ENCODE measurements at regions not wholly inside any gene's neighbourhood (a gene's known extent, or its start where the extent isn't known, plus 50 kb on each side); places are given as distances from the start of the nearest gene placed in this dataset.

- DNase-seq, result no peak
Measured at GRCh38 chr5:74372502-74373064, 267.9 kb downstream of the ENC1 start.

GRCh38 chr5:74372051-74372450 lies 268.5 kb downstream of the ENC1 start:
- DNase-seq, result no peak

- DNase-seq, result no peak
Measured at GRCh38 chr5:74371621-74372020, 268.9 kb downstream of the ENC1 start.

GRCh38 chr5:74370168-74370567 lies 270.4 kb downstream of the ENC1 start:
- no peak for DNase-seq

GRCh38 chr5:74369173-74369572 lies 271.4 kb downstream of the ENC1 start:
- DNase-seq, result no peak

GRCh38 chr5:74367934-74368333 lies 272.6 kb downstream of the ENC1 start:
- DNase-seq, result no peak

- no peak for DNase-seq
Measured at GRCh38 chr5:74367241-74367733, 273.2 kb downstream of the ENC1 start.

GRCh38 chr5:74365723-74366122 lies 274.8 kb downstream of the ENC1 start:
- DNase-seq, result no peak

GRCh38 chr5:74364507-74364906 lies 276.0 kb downstream of the ENC1 start:
- no peak for DNase-seq

- no peak for DNase-seq
Measured at GRCh38 chr5:74363603-74364205, 276.8 kb downstream of the ENC1 start.

- no peak for DNase-seq
Measured at GRCh38 chr5:74361406-74362358, 278.8 kb downstream of the ENC1 start.

- DNase-seq, result no peak
Measured at GRCh38 chr5:74360535-74361210, 279.9 kb downstream of the ENC1 start.

GRCh38 chr5:74357827-74358226 lies 282.7 kb downstream of the ENC1 start:
- no peak for DNase-seq

GRCh38 chr5:74356009-74356695 lies 284.4 kb downstream of the ENC1 start:
- no peak for DNase-seq

GRCh38 chr5:74355041-74355824 lies 285.3 kb downstream of the ENC1 start:
- no peak for DNase-seq

- DNase-seq, result no peak
Measured at GRCh38 chr5:74352256-74352655, 288.3 kb downstream of the ENC1 start.

GRCh38 chr5:74342948-74343682 lies 297.4 kb downstream of the ENC1 start:
- DNase-seq, result no peak

- no peak for DNase-seq
Measured at GRCh38 chr5:74342182-74342581, 298.3 kb downstream of the ENC1 start.

GRCh38 chr5:74341221-74341620 lies 299.3 kb downstream of the ENC1 start:
- no peak for DNase-seq

GRCh38 chr5:74340476-74340875 lies 300.1 kb downstream of the ENC1 start:
- DNase-seq, result no peak

- no peak for DNase-seq
Measured at GRCh38 chr5:74337984-74338310, 302.6 kb downstream of the ENC1 start.
